ENCODE measurements at regions not wholly inside any gene's neighbourhood (a gene's known extent, or its start where the extent isn't known, plus 50 kb on each side); places are given as distances from the start of the nearest gene placed in this dataset.

- Histone ChIP-seq H3F3A (ENCODE audit: low read length, unreplicated experiment) (no peaks in the 10 kb centered on the region), H3K27me3 (ENCODE audit: low read length) (no peaks in the 10 kb centered on the region), H3K9ac (ENCODE audit: low read length) (peak overlapping the region; percentile 49), H3K9me3 (ENCODE audit: low read length) (no peaks in the 10 kb centered on the region), H3K9me2 (replicated peaks; ENCODE audit: low read length) (no peaks in the 10 kb centered on the region), H3K79me2 (ENCODE audit: low read length) (no peaks in the 10 kb centered on the region), H3K4me3 (ENCODE audit: low read length) (no peak overlapping the region), H2AFZ (ENCODE audit: low read length) (no peak overlapping the region), H3K4me2 (ENCODE audit: low read length) (peak overlapping the region; percentile 28), H3K4me1 (ENCODE audit: insufficient read depth, low read length) (peaks cover 31% of the 10 kb centered on the region), H4K20me1 (ENCODE audit: low read length) (no peaks in the 10 kb centered on the region), H3K36me3 (ENCODE audit: low read depth, low read length) (no peaks in the 10 kb centered on the region), H3K27ac (ENCODE audit: low read length) (peak overlapping the region; percentile 88)
- no peak for TF ChIP-seq EZH2 (IDR thresholded peaks at IDR 0.05; ENCODE audit: low read length, unreplicated experiment)
- no peak for TF ChIP-seq CTCF (conservative IDR thresholded peaks at IDR 0.05; ENCODE audit: low read depth, low read length)
- TF ChIP-seq EZH2phosphoT487 (IDR thresholded peaks at IDR 0.05; ENCODE audit: borderline replicate concordance, low read length), result no peak
- DNase-seq (peak; percentile 79), ATAC-seq (no peak)
- CTCF ChIA-PET, result no interaction called here
- POLR2A ChIA-PET (ENCODE audit: unreplicated experiment), result no interaction called here
- no TSS peak for BruUV-seq (replicated peaks)
- intact Hi-C loops (cut with micrococcal nuclease), result no loop called here
Measured at GRCh38 chr16:65965628-65966027, 400.9 kb upstream of the CDH5 start.

- ATAC-seq (no peak), DNase-seq (peak; percentile 7)
- H3K27me3 ChIP-seq (ENCODE audit: low read length), result no peaks in the 10 kb centered on the region
- H3K27ac ChIP-seq (ENCODE audit: low read length), result peak overlapping the region; percentile 88
- no peak for TF ChIP-seq EZH2phosphoT487 (IDR thresholded peaks at IDR 0.05; ENCODE audit: borderline replicate concordance, low read length)
- TF ChIP-seq EZH2 (IDR thresholded peaks at IDR 0.05; ENCODE audit: low read length, unreplicated experiment), result no peak
- TF ChIP-seq CTCF (conservative IDR thresholded peaks at IDR 0.05; ENCODE audit: low read depth, low read length), result 0 out of 2 replicates have a peak, but pooled peaks have one; percentile 24
- intact Hi-C loops (cut with micrococcal nuclease), result no loop called here
- no peaks in the 10 kb centered on the region for H3K9me2 ChIP-seq (replicated peaks; ENCODE audit: low read length)
- no peaks in the 10 kb centered on the region for H3K79me2 ChIP-seq (ENCODE audit: low read length)
- 0 out of 2 replicates have a peak overlapping the region, but pooled peaks have one; percentile 28 for H3K4me2 ChIP-seq (ENCODE audit: low read length)
- peaks cover 38% of the 10 kb centered on the region for H3K4me1 ChIP-seq (ENCODE audit: insufficient read depth, low read length)
- H3K9me3 ChIP-seq (ENCODE audit: low read length), result no peaks in the 10 kb centered on the region
- no peak overlapping the region for H3K9ac ChIP-seq (ENCODE audit: low read length)
- ChIA-PET CTCF (no interaction called here), POLR2A (ENCODE audit: unreplicated experiment) (no interaction called here)
- H3F3A ChIP-seq (ENCODE audit: low read length, unreplicated experiment), result no peaks in the 10 kb centered on the region
- no TSS peak for BruUV-seq (replicated peaks)
- no peak overlapping the region for H2AFZ ChIP-seq (ENCODE audit: low read length)
- no peak overlapping the region for H3K4me3 ChIP-seq (ENCODE audit: low read length)
- H4K20me1 ChIP-seq (ENCODE audit: low read length), result no peaks in the 10 kb centered on the region
- no peaks in the 10 kb centered on the region for H3K36me3 ChIP-seq (ENCODE audit: low read depth, low read length)
Measured at GRCh38 chr16:65964752-65965151, 401.7 kb upstream of the CDH5 start.

GRCh38 chr16:65961476-65962143 lies 404.9 kb upstream of the CDH5 start:
- Histone ChIP-seq H3K27me3 (ENCODE audit: low read length) (no peaks in the 10 kb centered on the region), H3K79me2 (ENCODE audit: low read length) (no peaks in the 10 kb centered on the region), H3K9ac (ENCODE audit: low read length) (no peak overlapping the region), H3K4me1 (ENCODE audit: insufficient read depth, low read length) (peaks cover 24% of the 10 kb centered on the region), H2AFZ (ENCODE audit: low read length) (no peak overlapping the region), H3K27ac (ENCODE audit: low read length) (no peak overlapping the region), H3K4me2 (ENCODE audit: low read length) (no peak overlapping the region), H3K4me3 (ENCODE audit: low read length) (no peak overlapping the region), H3K9me2 (replicated peaks; ENCODE audit: low read length) (no peaks in the 10 kb centered on the region), H3K9me3 (ENCODE audit: low read length) (no peaks in the 10 kb centered on the region), H3F3A (ENCODE audit: low read length, unreplicated experiment) (no peaks in the 10 kb centered on the region), H4K20me1 (ENCODE audit: low read length) (no peaks in the 10 kb centered on the region), H3K36me3 (ENCODE audit: low read depth, low read length) (no peaks in the 10 kb centered on the region)
- DNase-seq (no peak), ATAC-seq (no peak)
- no TSS peak for BruUV-seq (replicated peaks)
- CTCF ChIA-PET, result no interaction called here
- intact Hi-C loops (cut with micrococcal nuclease), result no loop called here
- TF ChIP-seq CTCF (conservative IDR thresholded peaks at IDR 0.05; ENCODE audit: low read depth, low read length), result no peak
- no peak for TF ChIP-seq EZH2phosphoT487 (IDR thresholded peaks at IDR 0.05; ENCODE audit: borderline replicate concordance, low read length)
- no peak for TF ChIP-seq EZH2 (IDR thresholded peaks at IDR 0.05; ENCODE audit: low read length, unreplicated experiment)
- POLR2A ChIA-PET (ENCODE audit: unreplicated experiment), result no interaction called here
